ENCODE measurements at regions not wholly inside any gene's neighbourhood (a gene's known extent, or its start where the extent isn't known, plus 50 kb on each side); places are given as distances from the start of the nearest gene placed in this dataset.

GRCh38 chr14:51784466-51784865, 75.9 kb upstream of the GNG2 start:
- TF ChIP-seq CTCF (IDR thresholded peaks at IDR 0.05) = no peak
- Histone ChIP-seq H3K9me3 (replicated peaks in 1 of 2; ENCODE audit: control insufficient read depth in 1 of 2, insufficient read depth in 1 of 2, low read length in 2 of 2) (peaks cover 20 to 23% of the 10 kb centered on the region in 2 donors), H3K4me3 (replicated peaks in 1 of 3; ENCODE audit: low read depth in 2 of 3, low read length in 3 of 3) (no peak overlapping the region), H3K36me3 (replicated peaks in 1 of 2; ENCODE audit: control insufficient read depth in 1 of 2, insufficient read depth in 2 of 2, low read length in 2 of 2) (no peaks in the 10 kb centered on the region), H3K4me1 (ENCODE audit: control insufficient read depth in 1 of 2, insufficient read depth in 2 of 2, low read length in 2 of 2) (peaks cover 19 to 32% of the 10 kb centered on the region in 2 donors), H2AFZ (ENCODE audit: insufficient read depth, low read depth, low read length, poor library complexity, severe bottlenecking) (no peak overlapping the region), H3K9ac (ENCODE audit: insufficient read depth, low read length, poor library complexity, severe bottlenecking) (no peak overlapping the region), H4K20me1 (ENCODE audit: insufficient read depth, low read length) (no peaks in the 10 kb centered on the region), H3K79me2 (ENCODE audit: insufficient read depth, low read length) (no peaks in the 10 kb centered on the region), H3K27me3 (ENCODE audit: control insufficient read depth in 2 of 2, insufficient read depth in 2 of 2, low read length in 2 of 2) (peaks cover 4 to 5% of the 10 kb centered on the region in 2 donors), H3K4me2 (replicated peaks; ENCODE audit: extremely low read depth, low read length, poor library complexity, severe bottlenecking) (no peak overlapping the region), H3K27ac (ENCODE audit: low read depth in 1 of 2, low read length in 2 of 2) (no peak overlapping the region)
- peaks cover 3 to 9% (median 8%) of the 10 kb centered on the region in 3 donors for H3K27me3 Mint-ChIP-seq (ENCODE audit: low read depth in 3 of 3)
- H3K36me3 Mint-ChIP-seq = peaks cover 0 to 14% of the 10 kb centered on the region in 2 donors
- no peak overlapping the region for H3K4me3 Mint-ChIP-seq
- intact Hi-C loops (cut with micrococcal nuclease) = loop anchor here (5.0 to 10.0 kb wide), 3 partner anchors 78 to 190 kb away; partner anchors contain the start of gene GNG2 (in 1 of the 2)
- H3K9me3 Mint-ChIP-seq = peaks cover 19 to 33% (median 27%) of the 10 kb centered on the region in 7 donors
- H3K27ac Mint-ChIP-seq = peak overlapping the region in 2 of 7 donors; percentile 6 to 61
- DNase-seq = no peak
- H3K4me1 Mint-ChIP-seq = peaks cover 29% of the 10 kb centered on the region

GRCh38 chr14:51786227-51786626, 74.2 kb upstream of the GNG2 start:
- Histone ChIP-seq H3K9ac (ENCODE audit: insufficient read depth, low read length, poor library complexity, severe bottlenecking) (no peak overlapping the region), H3K36me3 (replicated peaks in 1 of 2; ENCODE audit: control insufficient read depth in 1 of 2, insufficient read depth in 2 of 2, low read length in 2 of 2) (no peaks in the 10 kb centered on the region), H3K27ac (ENCODE audit: low read depth in 1 of 2, low read length in 2 of 2) (no peak overlapping the region), H3K4me1 (ENCODE audit: control insufficient read depth in 1 of 2, insufficient read depth in 2 of 2, low read length in 2 of 2) (peaks cover 24 to 40% of the 10 kb centered on the region in 2 donors), H3K27me3 (ENCODE audit: control insufficient read depth in 2 of 2, insufficient read depth in 2 of 2, low read length in 2 of 2) (peaks cover 0 to 3% of the 10 kb centered on the region in 2 donors), H3K9me3 (replicated peaks in 1 of 2; ENCODE audit: control insufficient read depth in 1 of 2, insufficient read depth in 1 of 2, low read length in 2 of 2) (peaks cover 20 to 23% of the 10 kb centered on the region in 2 donors), H4K20me1 (ENCODE audit: insufficient read depth, low read length) (no peaks in the 10 kb centered on the region), H3K4me2 (replicated peaks; ENCODE audit: extremely low read depth, low read length, poor library complexity, severe bottlenecking) (no peak overlapping the region), H3K79me2 (ENCODE audit: insufficient read depth, low read length) (no peaks in the 10 kb centered on the region), H3K4me3 (replicated peaks in 1 of 3; ENCODE audit: low read depth in 2 of 3, low read length in 3 of 3) (no peak overlapping the region), H2AFZ (ENCODE audit: insufficient read depth, low read depth, low read length, poor library complexity, severe bottlenecking) (no peak overlapping the region)
- TF ChIP-seq CTCF (IDR thresholded peaks at IDR 0.05) = no peak
- intact Hi-C loops (cut with micrococcal nuclease) = loop anchor here (5.0 to 10.0 kb wide), 3 partner anchors 61 to 189 kb away; no protein-coding TSS in a partner anchor
- WGBS (ENCODE audit: insufficient coverage) = 94% methylated on average over 2 of the region's 3 CpGs
- H3K27ac Mint-ChIP-seq = peak overlapping the region in 1 of 7 donors; percentile 25
- peaks cover 19 to 33% (median 27%) of the 10 kb centered on the region in 7 donors for H3K9me3 Mint-ChIP-seq
- peaks cover 2 to 16% (median 6%) of the 10 kb centered on the region in 3 donors for H3K27me3 Mint-ChIP-seq (ENCODE audit: low read depth in 3 of 3)
- H3K4me1 Mint-ChIP-seq = peaks cover 32% of the 10 kb centered on the region
- H3K36me3 Mint-ChIP-seq = peaks cover 0 to 14% of the 10 kb centered on the region in 2 donors
- no peak for DNase-seq
- H3K4me3 Mint-ChIP-seq = no peak overlapping the region
